GM23338 (cell line): ENCODE measurements at regions not wholly inside any gene's neighbourhood (a gene's known extent, or its start where the extent isn't known, plus 50 kb on each side); places are given as distances from the start of the nearest gene placed in this dataset.

Experiments
- CREB1 ChIP-seq: fragments of 250-450 bp; sonication (Bioruptor Pico); IDR thresholded peaks from 2 replicates; pipeline ENCODE4 v1.5.0; 2020; ENCODE audit warnings: low read depth, mild to moderate bottlenecking, moderate library complexity
- CTCF ChIP-seq, 2 experiments: fragments of 200-600 bp in 1 of 2; sonication (generic) in 1 of 2; conservative IDR thresholded peaks; 2 replicates each; pipeline versions ENCODE4 v1.5.1 to v1.6.1; 2016 to 2017; ENCODE audit warnings: antibody characterized with exemption in 2 of 2, low read depth in 2 of 2, mild to moderate bottlenecking in 2 of 2, moderate library complexity in 1 of 2
- ETS1 ChIP-seq: IDR thresholded peaks from 2 replicates; pipeline ENCODE4 v1.6.1; 2016; ENCODE audit warnings: antibody characterized with exemption
- EZH2 ChIP-seq: fragments of 200-600 bp; sonication (generic); IDR thresholded peaks from one replicate; pipeline ENCODE4 v1.8.0; 2017; ENCODE audit warnings: antibody characterized with exemption, mild to moderate bottlenecking, low read depth; ENCODE audit not compliant: unreplicated experiment
- EZH2phosphoT487 ChIP-seq: fragments of 200-600 bp; sonication (generic); IDR thresholded peaks from one replicate; pipeline ENCODE4 v1.8.1; 2018; ENCODE audit warnings: antibody characterized with exemption; ENCODE audit not compliant: unreplicated experiment
- JUNB ChIP-seq: IDR thresholded peaks from one replicate; pipeline ENCODE4 v1.6.1; 2016; ENCODE audit warnings: antibody characterized with exemption; ENCODE audit not compliant: unreplicated experiment
- NANOG ChIP-seq: IDR thresholded peaks from 2 replicates; pipeline ENCODE4 v1.6.1; 2016; ENCODE audit warnings: antibody characterized with exemption, borderline replicate concordance
- POLR2AphosphoS5 ChIP-seq: IDR thresholded peaks from 2 replicates; pipeline ENCODE4 v1.6.1; 2016; ENCODE audit warnings: antibody characterized with exemption, low read depth
- REST ChIP-seq: IDR thresholded peaks from one replicate; pipeline ENCODE4 v1.6.1; 2018; ENCODE audit warnings: antibody characterized with exemption; ENCODE audit not compliant: unreplicated experiment
- STAT1 ChIP-seq: IDR thresholded peaks from one replicate; pipeline ENCODE4 v1.6.1; 2016; ENCODE audit warnings: antibody characterized with exemption; ENCODE audit not compliant: unreplicated experiment
- ZNF114 ChIP-seq: fragments of 250-450 bp; sonication (Bioruptor Pico); IDR thresholded peaks from 2 replicates; pipeline ENCODE4 v1.5.0; 2020; ENCODE audit warnings: mild to moderate bottlenecking, moderate library complexity

GRCh38 chr3:135751991-135752390, 213.5 kb upstream of the PPP2R3A start:
- TF ChIP-seq CTCF (conservative IDR thresholded peaks at IDR 0.05; ENCODE audit: low read depth in 2 of 2) (no peak), POLR2AphosphoS5 (no peak), EZH2 (no peak), EZH2phosphoT487 (no peak), ETS1 (no peak), REST (no peak), JUNB (no peak), NANOG (no peak), CREB1 (CRISPR knock-in tag) (no peak), STAT1 (no peak), ZNF114 (CRISPR knock-in tag) (no peak)
